GM10266 (cell line): ENCODE measurements at regions not wholly inside any gene's neighbourhood (a gene's known extent, or its start where the extent isn't known, plus 50 kb on each side); places are given as distances from the start of the nearest gene placed in this dataset.

Experiments used
- DNase-seq: peaks from one replicate; pipeline ENCODE4 v3.0.0; 2012; ENCODE audit errors: extremely low spot score
- TF ChIP-seq, protein P1 (sequence below): IDR thresholded peaks from 2 replicates; pipeline ENCODE4 v1.5.1; 2012; ENCODE audit warnings: mild to moderate bottlenecking, low read depth; ENCODE audit not compliant: control insufficient read depth, insufficient read depth; ENCODE audit errors: missing control alignments

DNA sequence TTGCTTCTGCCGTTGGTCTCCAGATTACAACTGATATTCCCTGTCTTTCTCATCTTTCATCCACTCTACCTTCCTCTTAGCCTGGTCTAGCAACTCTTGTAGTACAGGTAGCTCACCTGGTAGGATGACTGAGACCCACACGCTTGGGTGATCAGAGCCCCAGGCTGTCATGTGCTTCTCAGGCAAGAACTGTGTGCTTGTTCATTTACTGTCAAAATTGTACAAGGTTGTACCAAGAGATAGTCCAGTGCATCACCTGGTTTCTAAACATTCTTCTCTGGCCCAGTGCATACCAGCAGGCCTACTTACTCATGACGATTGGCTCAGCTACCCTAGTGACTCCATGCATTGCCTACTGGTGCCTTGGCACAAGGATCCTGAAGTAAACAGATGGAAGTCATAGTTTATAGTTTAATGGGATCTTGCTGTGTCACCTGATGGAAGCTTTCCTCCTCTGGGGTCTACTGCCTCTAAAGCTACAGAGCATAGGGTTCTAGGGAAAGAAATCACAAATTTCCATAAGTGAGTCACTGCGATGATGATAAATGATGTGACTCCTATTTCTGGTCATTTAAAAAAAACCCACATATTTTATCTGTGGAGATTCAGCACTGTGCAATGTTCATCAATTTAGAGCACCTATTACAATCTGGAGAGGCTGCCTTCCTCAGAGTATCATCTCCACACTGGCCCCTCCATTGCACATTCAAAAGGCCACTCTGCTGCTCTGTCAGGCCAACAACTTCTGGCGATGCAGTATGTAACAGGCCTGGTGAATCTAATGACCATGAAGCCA lies 481.8 kb upstream of the MEIS1 start:
- TF ChIP-seq, protein P1, sequence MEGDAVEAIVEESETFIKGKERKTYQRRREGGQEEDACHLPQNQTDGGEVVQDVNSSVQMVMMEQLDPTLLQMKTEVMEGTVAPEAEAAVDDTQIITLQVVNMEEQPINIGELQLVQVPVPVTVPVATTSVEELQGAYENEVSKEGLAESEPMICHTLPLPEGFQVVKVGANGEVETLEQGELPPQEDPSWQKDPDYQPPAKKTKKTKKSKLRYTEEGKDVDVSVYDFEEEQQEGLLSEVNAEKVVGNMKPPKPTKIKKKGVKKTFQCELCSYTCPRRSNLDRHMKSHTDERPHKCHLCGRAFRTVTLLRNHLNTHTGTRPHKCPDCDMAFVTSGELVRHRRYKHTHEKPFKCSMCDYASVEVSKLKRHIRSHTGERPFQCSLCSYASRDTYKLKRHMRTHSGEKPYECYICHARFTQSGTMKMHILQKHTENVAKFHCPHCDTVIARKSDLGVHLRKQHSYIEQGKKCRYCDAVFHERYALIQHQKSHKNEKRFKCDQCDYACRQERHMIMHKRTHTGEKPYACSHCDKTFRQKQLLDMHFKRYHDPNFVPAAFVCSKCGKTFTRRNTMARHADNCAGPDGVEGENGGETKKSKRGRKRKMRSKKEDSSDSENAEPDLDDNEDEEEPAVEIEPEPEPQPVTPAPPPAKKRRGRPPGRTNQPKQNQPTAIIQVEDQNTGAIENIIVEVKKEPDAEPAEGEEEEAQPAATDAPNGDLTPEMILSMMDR, result no peak

DNA sequence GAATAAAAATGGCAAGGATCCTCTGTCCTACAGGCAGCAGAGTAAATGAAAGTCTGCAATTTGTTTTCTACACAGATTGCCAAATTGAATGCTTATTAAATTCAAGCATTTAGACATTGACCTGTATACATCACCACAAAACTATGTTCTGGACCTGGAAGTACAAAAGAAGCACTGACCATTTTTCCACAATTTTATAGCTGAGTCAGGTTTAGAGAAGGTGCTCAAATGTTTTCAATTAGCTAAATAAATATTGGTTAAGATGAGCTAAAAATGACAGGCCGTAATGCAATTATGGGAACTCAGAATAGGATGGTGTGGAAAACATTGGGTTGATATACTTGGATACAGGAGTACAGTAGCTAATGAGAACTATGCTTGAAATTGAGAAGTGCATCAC lies 490.7 kb upstream of the MEIS1 start:
- TF ChIP-seq, protein P1, result no peak
- DNase-seq, result no peak

More for the DNA sequence above, 481.8 kb upstream of the MEIS1 start:
- no peak for DNase-seq

DNA sequence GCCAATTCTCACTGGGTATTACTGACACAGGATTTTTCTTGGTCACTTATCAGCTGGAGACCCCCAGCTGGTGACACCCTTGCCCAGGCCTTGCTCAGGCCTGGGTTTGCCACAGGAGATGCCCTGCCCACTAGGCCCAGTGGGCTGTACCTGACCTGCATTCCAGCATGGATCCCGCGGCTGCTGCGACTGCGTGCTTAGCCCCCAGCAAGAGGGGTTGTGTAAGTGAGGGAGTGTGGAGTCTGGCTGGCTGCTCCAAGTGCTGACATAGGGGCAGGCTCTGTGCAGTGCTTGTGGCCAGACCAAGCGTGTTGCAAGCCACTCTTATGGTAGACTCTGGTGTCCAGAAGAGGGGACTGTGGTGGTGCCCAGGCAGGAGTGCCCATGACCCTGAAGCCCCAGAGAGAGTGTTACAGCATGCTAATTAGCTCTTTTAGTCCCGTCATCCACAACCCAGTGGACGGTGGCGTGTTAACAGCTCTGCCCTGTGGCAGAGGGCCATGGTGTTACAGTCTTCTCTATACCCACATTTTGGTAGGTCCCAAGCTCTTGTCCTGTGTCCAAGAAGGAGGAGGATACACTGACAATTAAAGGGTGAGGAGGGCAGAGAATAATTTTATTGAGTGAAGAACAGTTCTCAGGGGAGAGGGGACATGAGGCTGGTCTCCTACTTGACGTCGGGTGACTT lies 491.7 kb upstream of the MEIS1 start:
- DNase-seq, result no peak
- TF ChIP-seq, protein P1, result no peak

DNA sequence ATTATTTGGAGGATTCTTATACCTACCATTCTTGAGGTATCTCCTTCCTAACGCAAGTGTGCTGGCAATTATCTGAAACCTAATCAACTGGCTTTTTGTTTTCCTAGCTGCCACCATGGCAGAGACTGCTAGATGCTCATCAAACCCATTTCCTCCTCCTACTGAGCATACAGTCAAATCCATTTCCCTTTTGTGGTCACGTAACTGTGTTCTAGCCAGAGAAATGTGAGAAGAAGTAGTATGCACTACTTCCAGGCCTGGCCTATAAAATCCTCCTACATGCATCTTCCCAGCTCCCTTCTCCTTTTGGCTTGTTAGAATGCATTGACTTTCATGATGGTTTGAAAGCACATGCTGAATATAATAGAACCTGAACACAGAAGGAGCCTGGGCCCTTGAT lies 494.1 kb upstream of the MEIS1 start:
- TF ChIP-seq, protein P1, result no peak

DNA sequence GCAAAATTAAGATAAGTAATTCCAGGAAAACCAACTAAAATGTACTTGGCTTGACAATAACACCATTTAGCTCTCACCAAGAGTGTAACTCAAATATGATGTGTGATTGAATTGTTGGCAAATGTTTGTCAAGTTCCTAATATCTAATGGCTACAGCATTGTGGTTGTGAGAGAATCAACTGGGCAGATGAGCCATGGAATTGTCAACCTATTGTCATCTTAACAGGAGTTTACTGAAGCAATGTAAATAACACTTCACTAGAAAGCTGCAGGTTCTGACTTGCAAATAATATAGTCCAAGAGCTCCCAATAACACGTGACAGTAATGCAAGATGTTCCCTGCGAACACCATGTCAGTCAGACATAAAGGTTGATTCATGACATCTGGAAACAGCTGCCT lies 495.2 kb upstream of the MEIS1 start:
- DNase-seq, result no peak
- TF ChIP-seq, protein P1, result no peak

More for the DNA sequence above, 494.1 kb upstream of the MEIS1 start:
- no peak for DNase-seq

DNA sequence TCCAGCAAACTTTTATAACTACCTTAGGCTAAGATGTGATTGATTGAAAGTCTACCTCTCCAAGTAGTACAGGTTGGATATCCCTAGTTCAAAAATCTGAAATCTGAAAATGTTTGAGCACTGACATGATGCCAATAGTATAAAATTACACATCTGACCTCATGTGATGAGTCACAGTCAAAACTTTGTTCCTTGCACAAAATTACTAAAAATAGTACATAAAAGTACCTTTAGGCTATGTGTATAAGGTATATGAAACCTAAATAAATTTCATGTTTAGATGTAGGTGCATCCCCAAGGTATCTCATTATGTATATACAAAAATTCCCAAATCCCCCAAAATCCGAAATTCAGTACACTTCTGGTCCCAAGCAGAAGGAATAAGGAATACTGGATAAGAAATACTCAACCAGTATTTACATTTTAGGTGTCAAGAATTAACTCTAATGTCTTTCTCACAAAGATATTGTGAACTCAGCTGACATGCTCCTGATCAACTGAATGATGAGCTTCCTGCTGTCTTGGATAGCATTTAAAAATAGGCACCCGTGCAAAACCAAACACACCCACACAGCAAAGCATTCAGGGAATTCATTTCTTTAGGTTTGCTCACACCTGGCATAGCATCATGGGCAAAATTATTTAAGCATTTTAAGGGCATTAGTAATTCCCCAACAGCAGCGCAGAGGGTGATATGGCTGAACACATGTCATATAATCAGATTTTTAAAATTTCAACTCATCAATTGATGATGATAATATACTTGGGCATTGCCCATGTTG lies 497.4 kb upstream of the MEIS1 start:
- TF ChIP-seq, protein P1, result no peak
- DNase-seq, result no peak
